ENCODE measurements at regions not wholly inside any gene's neighbourhood (a gene's known extent, or its start where the extent isn't known, plus 50 kb on each side); places are given as distances from the start of the nearest gene placed in this dataset.
A peak's percentile ranks its signal among the peaks of the same experiment; 100 is the strongest.

- peak; percentile 18 for DNase-seq (ENCODE audit: low read depth)
Observed at GRCh38 chr11:127338380-127339259, 338.1 kb upstream of the KIRREL3 start.

DNA sequence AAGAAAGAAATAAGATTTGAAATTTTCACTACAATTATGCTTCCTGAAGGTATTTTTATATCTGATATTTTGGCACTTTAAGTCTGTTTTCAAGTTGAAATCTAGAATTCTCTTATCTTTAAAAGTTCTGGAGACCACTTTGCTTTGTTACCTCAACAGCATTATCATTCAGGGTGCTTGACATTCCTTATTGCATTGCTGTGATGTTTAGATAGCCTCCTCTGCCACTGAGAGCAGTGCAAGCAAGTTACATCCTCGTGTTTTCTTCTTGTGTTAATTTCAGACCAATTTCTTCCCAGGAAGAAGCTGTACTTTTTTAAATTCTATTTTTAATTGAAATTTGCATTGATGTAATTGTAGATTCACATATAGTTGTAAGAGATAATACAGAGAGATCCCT lies 333.9 kb upstream of the KIRREL3 start:
- no peak for DNase-seq (ENCODE audit: low read depth)

- no peak for DNase-seq (ENCODE audit: low read depth)
Observed at GRCh38 chr11:127332896-127333295, 332.3 kb upstream of the KIRREL3 start.

- DNase-seq (ENCODE audit: low read depth): no peak
Observed at GRCh38 chr11:127330044-127330443, 329.5 kb upstream of the KIRREL3 start.

GRCh38 chr11:127308291-127308690 lies 307.7 kb upstream of the KIRREL3 start:
- DNase-seq (ENCODE audit: low read depth): no peak

DNA sequence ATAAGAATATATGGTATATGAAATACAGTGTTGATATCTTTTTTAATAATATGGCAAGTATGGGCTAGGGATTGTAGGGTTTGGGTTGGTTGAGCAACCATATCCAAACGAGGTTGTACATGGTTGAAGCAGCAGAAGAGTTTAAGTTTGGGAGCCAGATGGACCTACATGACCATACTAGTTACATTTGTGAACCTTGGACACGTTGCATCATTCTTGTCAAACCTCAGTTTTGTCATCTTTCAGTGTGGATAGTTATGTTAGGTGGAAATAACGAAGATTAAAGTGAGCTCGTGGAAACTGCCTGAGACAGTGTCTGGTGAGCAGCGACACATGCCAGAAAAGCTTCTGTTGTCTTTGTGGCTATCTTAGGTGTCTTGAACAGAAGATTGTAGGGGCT lies 307.1 kb upstream of the KIRREL3 start:
- DNase-seq (ENCODE audit: low read depth): no peak

DNA sequence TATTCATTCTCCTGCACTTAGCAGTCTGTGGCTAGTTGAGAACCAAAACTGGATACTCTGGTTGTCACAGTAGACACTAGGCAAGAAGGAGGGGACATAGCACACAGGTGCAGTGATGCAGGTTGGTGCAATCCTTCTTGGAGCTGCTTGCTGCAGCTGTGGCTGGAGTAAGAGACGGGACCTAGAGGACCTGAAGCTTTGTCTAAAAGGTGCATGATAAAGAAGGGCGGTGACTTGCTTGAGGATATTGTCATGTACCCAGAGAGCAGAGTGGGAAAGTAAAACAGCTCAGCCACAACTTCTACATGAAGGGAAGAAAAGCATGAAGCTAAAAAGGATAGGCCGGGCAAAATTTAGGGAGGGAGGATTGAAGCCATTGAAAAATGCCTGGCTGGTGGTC lies 304.1 kb upstream of the KIRREL3 start:
- no peak for DNase-seq (ENCODE audit: low read depth)

DNA sequence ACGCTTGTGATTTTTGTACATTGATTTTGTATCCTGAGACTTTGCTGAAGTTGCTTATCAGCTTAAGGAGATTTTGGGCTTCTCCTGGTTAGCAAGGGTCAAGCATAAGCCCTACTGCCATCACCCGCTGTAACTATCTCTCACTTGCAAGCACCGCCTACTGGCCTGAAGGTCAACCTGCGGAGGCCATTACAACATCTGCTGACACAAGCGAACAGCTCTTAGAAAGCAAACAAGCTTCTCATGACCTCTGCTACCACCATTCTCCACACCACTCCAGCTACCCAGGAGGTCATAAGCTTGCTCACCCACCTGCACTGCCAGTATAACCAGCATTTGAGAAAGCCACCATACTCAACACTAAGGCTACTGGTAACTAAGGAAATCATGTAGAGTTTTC lies 288.4 kb upstream of the KIRREL3 start:
- DNase-seq (ENCODE audit: low read depth): no peak

DNA sequence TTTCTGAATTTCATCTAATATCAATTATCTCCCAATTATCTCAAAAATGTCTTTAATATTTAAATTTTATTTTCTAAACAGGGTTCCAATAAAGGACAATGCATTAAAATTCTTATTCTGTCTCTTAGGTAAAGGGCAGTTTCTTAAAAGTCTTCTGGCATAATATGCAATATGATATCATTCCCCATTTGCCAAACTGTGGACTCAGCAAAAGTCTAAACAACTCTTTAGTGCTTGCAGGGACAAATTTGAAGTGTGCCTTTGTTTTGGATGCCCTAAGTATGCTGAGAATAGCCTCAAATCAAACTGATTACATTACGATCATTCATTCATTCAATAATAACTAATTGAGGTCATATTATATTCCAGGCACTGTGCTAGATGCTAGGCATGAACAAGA lies 281.0 kb upstream of the KIRREL3 start:
- DNase-seq (ENCODE audit: low read depth): no peak

DNA sequence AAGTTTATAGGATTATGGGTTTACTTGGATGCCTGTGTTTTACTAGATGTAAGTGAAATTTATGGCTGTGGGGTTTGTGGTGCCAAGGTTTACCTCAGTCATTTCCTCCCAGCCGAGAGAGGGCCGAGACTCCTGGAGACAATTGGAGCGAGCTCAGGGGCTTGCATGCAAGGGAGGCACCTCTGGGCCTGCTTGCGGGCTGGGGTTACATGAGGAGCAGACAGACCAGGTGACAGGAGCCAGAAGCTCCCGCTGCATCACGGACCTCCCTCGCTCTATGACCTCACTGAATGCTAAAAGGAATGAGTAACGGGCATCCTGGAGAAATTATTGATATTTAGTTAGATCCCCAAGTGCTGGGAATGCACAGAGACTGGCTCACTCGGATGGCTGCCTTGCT lies 275.2 kb upstream of the KIRREL3 start:
- peak; percentile 63 for DNase-seq (ENCODE audit: low read depth)

- peak; percentile 21 for DNase-seq (ENCODE audit: low read depth)
Observed at GRCh38 chr11:127274328-127274676, 273.7 kb upstream of the KIRREL3 start.

GRCh38 chr11:127273593-127274327 lies 273.2 kb upstream of the KIRREL3 start:
- no peak for DNase-seq (ENCODE audit: low read depth)

DNA sequence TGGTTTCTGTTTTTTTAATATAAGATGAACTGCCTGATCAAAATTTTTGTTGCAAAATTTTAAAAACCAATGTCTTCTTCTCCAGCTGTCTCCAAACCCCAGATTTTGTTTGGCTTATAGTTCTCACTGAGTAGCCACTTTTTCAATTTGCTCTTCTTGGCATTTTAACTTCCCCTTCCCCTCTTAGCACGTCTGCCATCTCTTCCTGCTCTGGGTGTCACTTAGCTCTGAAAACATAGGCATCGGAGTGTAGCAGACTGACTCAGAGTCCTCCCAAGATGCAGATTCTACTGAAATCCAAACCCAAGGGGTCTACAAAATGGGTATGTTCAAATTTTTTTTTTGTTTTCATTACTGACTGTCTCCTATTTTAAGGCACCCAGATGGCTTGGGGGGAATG lies 270.3 kb upstream of the KIRREL3 start:
- DNase-seq (ENCODE audit: low read depth): no peak

GRCh38 chr11:127269911-127270310 lies 269.3 kb upstream of the KIRREL3 start:
- DNase-seq (ENCODE audit: low read depth): no peak

- DNase-seq (ENCODE audit: low read depth): no peak
Observed at GRCh38 chr11:127268932-127269331, 268.4 kb upstream of the KIRREL3 start.

DNA sequence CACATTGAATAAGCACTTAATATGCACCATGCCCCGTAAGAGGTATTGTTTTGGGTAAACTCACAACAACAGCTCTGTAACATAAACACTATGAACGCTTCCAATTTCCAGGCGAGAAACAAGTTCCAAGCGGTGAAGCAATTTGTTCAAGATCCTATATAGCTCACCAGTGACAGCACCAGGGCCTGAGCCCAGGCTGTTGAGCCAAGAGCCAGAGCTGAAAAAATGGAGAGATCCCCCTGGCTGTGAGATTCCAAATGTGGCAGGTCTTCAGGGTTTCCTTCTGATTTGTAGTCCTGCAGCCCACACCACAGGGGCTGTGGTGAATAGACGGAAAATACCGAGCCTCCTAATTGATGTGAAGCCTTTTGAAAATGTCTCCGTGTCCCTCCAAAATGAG lies 268.0 kb upstream of the KIRREL3 start:
- DNase-seq (ENCODE audit: low read depth): no peak

GRCh38 chr11:127259102-127259501 lies 258.5 kb upstream of the KIRREL3 start:
- no peak for DNase-seq (ENCODE audit: low read depth)

DNA sequence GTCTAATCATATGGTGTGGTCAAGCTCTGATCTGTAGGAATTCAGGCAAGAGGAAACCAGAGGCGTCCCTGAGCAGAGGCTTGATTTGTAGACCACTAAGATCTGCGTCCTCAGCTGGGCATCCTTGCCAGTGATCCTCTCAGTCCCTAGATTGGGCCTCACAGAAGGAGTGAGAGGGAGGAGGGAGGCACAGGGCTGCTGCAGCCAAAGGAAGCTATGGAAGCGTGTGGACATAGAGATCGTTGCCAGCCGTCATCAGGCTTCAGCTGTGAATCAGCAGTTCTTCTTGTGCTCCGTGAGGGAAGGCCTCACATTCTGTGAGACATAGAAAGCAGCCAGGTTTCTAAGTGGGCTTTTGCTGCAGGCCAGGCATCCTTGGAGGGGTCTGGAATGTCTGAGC lies 254.6 kb upstream of the KIRREL3 start:
- no peak for DNase-seq (ENCODE audit: low read depth)

- no peak for DNase-seq (ENCODE audit: low read depth)
Observed at GRCh38 chr11:127252321-127252720, 251.8 kb upstream of the KIRREL3 start.

GRCh38 chr11:127249576-127249975 lies 249.0 kb upstream of the KIRREL3 start:
- DNase-seq (ENCODE audit: low read depth): no peak

DNA sequence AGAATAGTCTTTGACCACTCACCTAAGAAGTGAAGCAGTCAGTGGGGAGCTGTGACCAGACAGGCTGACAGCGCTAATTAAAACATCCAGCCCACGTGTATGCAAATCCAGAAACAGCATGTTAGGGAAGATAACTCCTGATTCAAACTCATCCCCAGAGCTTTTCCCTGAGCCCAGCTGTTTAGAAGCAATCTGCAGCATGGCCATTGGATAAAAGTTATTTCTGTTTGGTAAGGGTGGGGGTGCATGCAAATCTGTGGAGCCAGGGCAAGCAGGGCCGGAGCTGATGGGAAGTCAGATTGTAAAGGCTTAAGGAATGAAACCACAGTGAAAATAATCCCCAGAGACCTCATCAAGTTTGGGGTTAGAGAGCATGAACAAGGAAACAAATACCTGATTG lies 247.9 kb upstream of the KIRREL3 start:
- DNase-seq (ENCODE audit: low read depth): no peak

- DNase-seq (ENCODE audit: low read depth): no peak
Observed at GRCh38 chr11:127247261-127247851, 246.8 kb upstream of the KIRREL3 start.

DNA sequence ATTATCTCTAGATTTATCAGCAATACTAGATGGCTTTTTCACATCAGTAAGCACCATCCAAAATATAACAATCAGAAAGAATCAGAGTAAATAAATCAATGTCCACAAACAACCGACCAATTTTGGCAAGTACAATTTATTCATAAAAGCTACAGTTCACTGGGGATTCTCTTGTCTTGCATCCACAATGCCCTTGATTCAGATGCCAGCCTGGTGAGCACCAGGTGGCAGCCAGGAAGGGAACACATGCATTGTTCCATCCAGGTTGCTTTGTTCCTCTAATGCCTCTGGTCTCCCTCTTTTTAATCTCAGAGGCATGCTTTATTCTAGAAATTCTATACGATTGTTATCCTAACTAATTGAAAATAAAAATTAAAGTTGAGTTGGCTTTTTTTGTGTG lies 242.1 kb upstream of the KIRREL3 start:
- DNase-seq (ENCODE audit: low read depth): no peak
